Astrocyte (in vitro differentiated cells and primary cell): ENCODE measurements at regions not wholly inside any gene's neighbourhood (a gene's known extent, or its start where the extent isn't known, plus 50 kb on each side); places are given as distances from the start of the nearest gene placed in this dataset.

ENCODE experiments used
- EZH2 ChIP-seq: IDR thresholded peaks from 2 replicates; pipeline ENCODE4 v1.6.1; 2012; ENCODE audit warnings: mild to moderate bottlenecking, low read length, inconsistent platforms; ENCODE audit not compliant: insufficient read depth
- TF ChIP-seq, protein P1 (sequence below): IDR thresholded peaks from 2 replicates; pipeline ENCODE4 v1.5.1; 2011; ENCODE audit warnings: low read depth, mild to moderate bottlenecking, inconsistent platforms, low read length, moderate library complexity; ENCODE audit not compliant: insufficient read depth

DNA sequence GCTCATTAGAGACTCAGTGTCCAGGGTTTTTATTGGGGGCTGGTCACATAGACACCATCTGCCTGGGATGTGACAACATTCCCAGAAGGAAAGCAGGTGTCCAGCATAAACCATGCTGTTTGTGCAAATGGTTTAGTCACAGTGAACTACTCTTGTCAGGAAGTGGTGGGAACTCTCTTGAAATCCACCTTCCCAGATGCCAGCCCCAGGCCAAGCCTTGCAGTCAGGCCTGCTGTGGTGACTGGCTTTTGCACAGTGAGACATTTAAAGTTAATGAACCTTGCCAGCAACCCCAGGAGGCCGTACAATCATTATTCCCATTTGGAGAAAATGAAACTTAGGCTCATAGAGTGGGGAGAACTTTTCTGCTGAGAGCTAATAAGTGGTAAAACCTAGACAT is 242.5 kb upstream of the KCNG1 start:
- TF ChIP-seq, protein P1, sequence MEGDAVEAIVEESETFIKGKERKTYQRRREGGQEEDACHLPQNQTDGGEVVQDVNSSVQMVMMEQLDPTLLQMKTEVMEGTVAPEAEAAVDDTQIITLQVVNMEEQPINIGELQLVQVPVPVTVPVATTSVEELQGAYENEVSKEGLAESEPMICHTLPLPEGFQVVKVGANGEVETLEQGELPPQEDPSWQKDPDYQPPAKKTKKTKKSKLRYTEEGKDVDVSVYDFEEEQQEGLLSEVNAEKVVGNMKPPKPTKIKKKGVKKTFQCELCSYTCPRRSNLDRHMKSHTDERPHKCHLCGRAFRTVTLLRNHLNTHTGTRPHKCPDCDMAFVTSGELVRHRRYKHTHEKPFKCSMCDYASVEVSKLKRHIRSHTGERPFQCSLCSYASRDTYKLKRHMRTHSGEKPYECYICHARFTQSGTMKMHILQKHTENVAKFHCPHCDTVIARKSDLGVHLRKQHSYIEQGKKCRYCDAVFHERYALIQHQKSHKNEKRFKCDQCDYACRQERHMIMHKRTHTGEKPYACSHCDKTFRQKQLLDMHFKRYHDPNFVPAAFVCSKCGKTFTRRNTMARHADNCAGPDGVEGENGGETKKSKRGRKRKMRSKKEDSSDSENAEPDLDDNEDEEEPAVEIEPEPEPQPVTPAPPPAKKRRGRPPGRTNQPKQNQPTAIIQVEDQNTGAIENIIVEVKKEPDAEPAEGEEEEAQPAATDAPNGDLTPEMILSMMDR, result no peak
- TF ChIP-seq EZH2, result no peak
